NB4 (cell line): ENCODE measurements at regions not wholly inside any gene's neighbourhood (a gene's known extent, or its start where the extent isn't known, plus 50 kb on each side); places are given as distances from the start of the nearest gene placed in this dataset.

ENCODE experiments used
- DNase-seq: peaks from one replicate; pipeline ENCODE4 v3.0.0; 2010; ENCODE audit warnings: low read depth
- H3K4me3 ChIP-seq: one replicate; pipeline ENCODE4 v1.5.1; 2011; ENCODE audit warnings: mild to moderate bottlenecking, low read depth, low read length, moderate library complexity
- CTCF ChIP-seq: IDR thresholded peaks from one replicate; pipeline ENCODE4 v1.5.1; 2012; ENCODE audit warnings: low read depth, low read length
- MAX ChIP-seq: IDR thresholded peaks from 2 replicates; pipeline ENCODE4 v1.6.1; 2011; ENCODE audit warnings: low read depth, low read length
- MYC ChIP-seq: IDR thresholded peaks from 2 replicates; pipeline ENCODE4 v1.6.1; 2011; ENCODE audit warnings: low read depth, low read length
- POLR2A ChIP-seq: IDR thresholded peaks from 2 replicates; pipeline ENCODE4 v1.6.1; 2011; ENCODE audit warnings: mild to moderate bottlenecking; ENCODE audit not compliant: insufficient read length; ENCODE audit errors: extremely low read depth

- no peak overlapping the region for H3K4me3 ChIP-seq
- TF ChIP-seq CTCF: no peak
- no peak for DNase-seq
Observed at GRCh38 chr7:155222061-155222460, 75.6 kb upstream of the INSIG1 start.

- H3K4me3 ChIP-seq: no peak overlapping the region
- TF ChIP-seq MYC (no peak), POLR2A (no peak), MAX (no peak), CTCF (no peak)
- no peak for DNase-seq
Observed at GRCh38 chr7:155222573-155222972, 75.1 kb upstream of the INSIG1 start.

GRCh38 chr7:155223021-155223420, 74.7 kb upstream of the INSIG1 start:
- DNase-seq: no peak
- H3K4me3 ChIP-seq: no peak overlapping the region
- TF ChIP-seq CTCF (no peak), MAX (no peak), POLR2A (no peak), MYC (no peak)

- TF ChIP-seq CTCF (no peak), POLR2A (no peak), MAX (no peak), MYC (no peak)
- DNase-seq: no peak
- no peak overlapping the region for H3K4me3 ChIP-seq
Observed at GRCh38 chr7:155223503-155223902, 74.2 kb upstream of the INSIG1 start.

- no peak for DNase-seq
- H3K4me3 ChIP-seq: no peak overlapping the region
- TF ChIP-seq CTCF (no peak), POLR2A (no peak), MYC (no peak), MAX (no peak)
Observed at GRCh38 chr7:155224116-155224811, 73.4 kb upstream of the INSIG1 start.

- H3K4me3 ChIP-seq: no peak overlapping the region
- no peak for DNase-seq
- TF ChIP-seq MAX (no peak), POLR2A (no peak), MYC (no peak), CTCF (no peak)
Observed at GRCh38 chr7:155225095-155225494, 72.6 kb upstream of the INSIG1 start.
